ENCODE measurements at regions not wholly inside any gene's neighbourhood (a gene's known extent, or its start where the extent isn't known, plus 50 kb on each side); places are given as distances from the start of the nearest gene placed in this dataset.

- no TSS peak for BruUV-seq (replicated peaks)
- Mint-ChIP-seq H3K27ac (ENCODE audit: low read depth, unreplicated experiment) (no peak overlapping the region), H3K4me3 (ENCODE audit: unreplicated experiment) (no peak overlapping the region), H3K27me3 (ENCODE audit: insufficient read depth, unreplicated experiment) (no peaks in the 10 kb centered on the region), H3K4me1 (ENCODE audit: insufficient read depth, unreplicated experiment) (no peaks in the 10 kb centered on the region), H3K36me3 (ENCODE audit: insufficient read depth, unreplicated experiment) (no peaks in the 10 kb centered on the region), H3K9me3 (ENCODE audit: unreplicated experiment) (peaks cover 28% of the 10 kb centered on the region)
- intact Hi-C loops (cut with micrococcal nuclease): no loop called here
- TF ChIP-seq CTCF (IDR thresholded peaks at IDR 0.05; ENCODE audit: unreplicated experiment): no peak
- ChIA-PET POLR2A (no interaction called here), CTCF (interaction anchor here (0.7 kb wide), 1 partner anchor 77 kb away, joined by 3 read pairs; no protein-coding TSS in a partner anchor)
- DNase-seq (ENCODE audit: unreplicated experiment): no peak
Observed at GRCh38 chr13:18978447-18978846, 203.2 kb downstream of the TUBA3C start.

GRCh38 chr13:18977857-18978256 lies 203.8 kb downstream of the TUBA3C start:
- H3K27ac Mint-ChIP-seq (ENCODE audit: low read depth, unreplicated experiment): no peak overlapping the region
- no TSS peak for BruUV-seq (replicated peaks)
- H3K36me3 Mint-ChIP-seq (ENCODE audit: insufficient read depth, unreplicated experiment): no peaks in the 10 kb centered on the region
- no peaks in the 10 kb centered on the region for H3K27me3 Mint-ChIP-seq (ENCODE audit: insufficient read depth, unreplicated experiment)
- no peaks in the 10 kb centered on the region for H3K4me1 Mint-ChIP-seq (ENCODE audit: insufficient read depth, unreplicated experiment)
- DNase-seq (ENCODE audit: unreplicated experiment): no peak
- no peak overlapping the region for H3K4me3 Mint-ChIP-seq (ENCODE audit: unreplicated experiment)
- ChIA-PET CTCF (interaction anchor here (0.7 kb wide), 2 partner anchors 48 to 76 kb away, joined by 3 to 4 read pairs; no protein-coding TSS in a partner anchor), POLR2A (no interaction called here)
- TF ChIP-seq CTCF (IDR thresholded peaks at IDR 0.05; ENCODE audit: unreplicated experiment): no peak
- intact Hi-C loops (cut with micrococcal nuclease): no loop called here
- H3K9me3 Mint-ChIP-seq (ENCODE audit: unreplicated experiment): peaks cover 34% of the 10 kb centered on the region

DNA sequence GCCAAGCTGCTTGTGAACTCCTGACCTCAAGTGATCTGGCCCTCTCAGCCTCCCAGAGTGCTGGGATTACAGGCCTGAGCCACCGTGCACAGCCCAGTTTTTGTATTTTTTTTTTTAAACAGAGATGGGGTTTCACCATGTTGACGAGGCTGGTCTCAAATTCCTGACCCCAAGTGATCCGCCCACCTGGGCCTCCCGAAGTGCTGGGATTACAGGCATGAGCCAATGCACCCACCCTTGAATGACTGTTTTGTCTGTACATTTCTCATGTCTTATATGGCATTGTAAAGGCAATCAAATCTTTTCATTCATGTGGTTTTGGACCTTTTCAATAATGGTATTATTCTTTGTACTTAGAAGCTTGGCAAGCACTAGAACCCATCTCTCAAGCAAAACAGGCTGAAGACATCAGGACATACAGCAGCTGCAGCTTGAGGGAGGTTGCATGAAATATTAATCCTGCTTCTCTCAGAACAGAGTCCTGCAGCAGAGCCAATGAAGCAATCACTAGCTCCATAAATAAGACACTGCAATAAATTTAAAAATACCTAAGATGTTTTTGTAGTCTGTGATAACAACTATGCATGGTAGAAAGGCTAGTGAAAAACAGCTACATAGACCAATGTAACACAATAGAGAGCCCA lies 209.9 kb downstream of the TUBA3C start:
- Mint-ChIP-seq H3K36me3 (ENCODE audit: insufficient read depth, unreplicated experiment) (no peaks in the 10 kb centered on the region), H3K9me3 (ENCODE audit: unreplicated experiment) (peaks cover 23% of the 10 kb centered on the region)

DNA sequence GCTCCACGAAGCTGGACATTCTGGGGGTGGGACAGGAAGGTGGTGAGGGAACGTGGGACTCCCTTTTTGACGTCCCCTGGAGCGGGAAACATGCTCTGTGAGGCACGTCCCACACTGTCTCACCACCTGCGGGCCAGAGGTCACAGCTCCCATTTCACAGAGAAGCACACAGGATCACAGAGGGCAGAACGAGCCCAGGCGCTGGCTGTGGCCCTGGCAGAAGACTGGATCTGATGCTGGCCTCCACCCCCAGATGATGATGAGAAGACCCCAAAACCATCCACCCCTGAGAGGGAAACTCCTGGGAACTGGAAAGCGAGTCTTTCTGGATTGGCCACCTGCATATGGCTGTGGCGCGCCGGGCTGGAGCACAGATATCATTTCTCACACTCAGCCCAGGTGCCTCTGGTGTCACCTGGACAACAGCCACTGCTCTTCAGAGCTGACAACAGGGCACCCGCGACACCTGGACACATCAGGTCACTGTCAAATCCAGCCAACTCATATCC lies 216.2 kb downstream of the TUBA3C start:
- BruUV-seq (replicated peaks): no TSS peak
- ChIA-PET POLR2A (no interaction called here), CTCF (no interaction called here)
- Mint-ChIP-seq H3K4me3 (ENCODE audit: unreplicated experiment) (no peak overlapping the region), H3K9me3 (ENCODE audit: unreplicated experiment) (peaks cover 9% of the 10 kb centered on the region), H3K4me1 (ENCODE audit: insufficient read depth, unreplicated experiment) (no peaks in the 10 kb centered on the region), H3K27ac (ENCODE audit: low read depth, unreplicated experiment) (no peak overlapping the region), H3K27me3 (ENCODE audit: insufficient read depth, unreplicated experiment) (no peaks in the 10 kb centered on the region), H3K36me3 (ENCODE audit: insufficient read depth, unreplicated experiment) (no peaks in the 10 kb centered on the region)
- TF ChIP-seq CTCF (IDR thresholded peaks at IDR 0.05; ENCODE audit: unreplicated experiment): no peak
- intact Hi-C loops (cut with micrococcal nuclease): no loop called here
- no peak for DNase-seq (ENCODE audit: unreplicated experiment)

More for the DNA sequence above, 209.9 kb downstream of the TUBA3C start:
- Mint-ChIP-seq H3K4me3 (ENCODE audit: unreplicated experiment) (no peak overlapping the region), H3K27me3 (ENCODE audit: insufficient read depth, unreplicated experiment) (no peaks in the 10 kb centered on the region), H3K4me1 (ENCODE audit: insufficient read depth, unreplicated experiment) (no peaks in the 10 kb centered on the region), H3K27ac (ENCODE audit: low read depth, unreplicated experiment) (no peak overlapping the region)
- no TSS peak for BruUV-seq (replicated peaks)
- no peak for DNase-seq (ENCODE audit: unreplicated experiment)
- intact Hi-C loops (cut with micrococcal nuclease): no loop called here
- CTCF ChIA-PET: no interaction called here
- POLR2A ChIA-PET: no interaction called here
- no peak for TF ChIP-seq CTCF (IDR thresholded peaks at IDR 0.05; ENCODE audit: unreplicated experiment)

Measured in MCF 10A (cell line).